Heart right ventricle (tissue), 16 donors: ENCODE measurements at regions not wholly inside any gene's neighbourhood (a gene's known extent, or its start where the extent isn't known, plus 50 kb on each side); places are given as distances from the start of the nearest gene placed in this dataset.

ENCODE experiments used
- ATAC-seq, 8 donors: fragments of 200-7000 bp; cut with Tn5 transposase; one replicate each; pipeline ENCODE4 v1.9.1; 2020; ENCODE audit warnings: mild to moderate bottlenecking in 8 of 8, moderate library complexity in 8 of 8, moderate number of reproducible peaks in 1 of 8
- DNase-seq, 2 donors: peaks; one replicate each; pipeline ENCODE4 v3.0.0-alpha.2; 2020
- H3K27ac ChIP-seq, 10 donors: fragments of 200-600 bp; sonication (generic) in 2 of 10; one replicate each; pipeline versions ENCODE4 v1.5.0 to v1.8.0; 2020 to 2022; ENCODE audit warnings: mild to moderate bottlenecking in 3 of 10
- H3K27me3 ChIP-seq, 7 donors: fragments of 200-600 bp; one replicate each; pipeline ENCODE4 v1.8.0; 2021 to 2022; ENCODE audit warnings: mild to moderate bottlenecking in 2 of 7
- H3K36me3 ChIP-seq, 9 donors: fragments of 200-600 bp; sonication (generic) in 1 of 9; one replicate each; pipeline versions ENCODE4 v1.5.0 to v1.8.0; 2020 to 2022; ENCODE audit warnings: mild to moderate bottlenecking in 2 of 9
- H3K4me1 ChIP-seq, 9 donors: fragments of 200-600 bp; sonication (generic) in 1 of 9; one replicate each; pipeline versions ENCODE4 v1.5.0 to v1.8.0; 2020 to 2022; ENCODE audit warnings: mild to moderate bottlenecking in 4 of 9
- H3K4me3 ChIP-seq, 10 donors: fragments of 200-600 bp; sonication (generic) in 2 of 10; one replicate each; pipeline versions ENCODE4 v1.5.0 to v1.8.0; 2020 to 2022; ENCODE audit warnings: mild to moderate bottlenecking in 7 of 10, moderate library complexity in 2 of 10
- H3K9me3 ChIP-seq, 11 donors: fragments of 200-600 bp in 10 of 11; sonication (generic) in 2 of 11; one replicate each; pipeline versions ENCODE4 v1.5.0 to v1.8.0; 2013 to 2022; ENCODE audit warnings: mild to moderate bottlenecking in 2 of 11, control low read depth in 1 of 11, moderate library complexity in 1 of 11
- CTCF ChIP-seq, 9 donors: fragments of 200-600 bp; sonication (generic) in 2 of 9; IDR thresholded peaks; one replicate each; pipeline versions ENCODE4 v1.5.0 to v1.8.0; 2021 to 2022; ENCODE audit warnings: antibody characterized with exemption in 9 of 9, mild to moderate bottlenecking in 5 of 9, moderate library complexity in 1 of 9
- WGBS, 2 donors: extraction: QIAGEN DNeasy Blood & Tissue Kit; methylation state at CpG; one replicate each; pipeline ENCODE4 v1.1.7; 2013; ENCODE audit warnings: inconsistent platforms in 1 of 2; 5-methylcytosine and 5-hydroxymethylcytosine counted together
- intact Hi-C, 10 donors: fragments of 100-400 bp; cut with DNase I; formaldehyde crosslinking; loops; one replicate each; pipeline versions ENCODE4 v1.11.1 to v1.14.2; 2022
- donor health status: Arrhythmogenic right ventricular cardiomyopathy.
- donor health status: ischemic (EF 13 %, LVEDD 7.1; RV severe dilation, severe dysfunction).
- donor health status: healthy with polysubstance abuse.
- donor health status: DM: no; HTN: yes; CAD: no.
- donor health status: DM: no; HTN: no; CAD: no.
- donor health status: ischemic (EF 25% LVEDD 6.9; RV normal size, moderate dysfunction).
- donor health status: ischemic (EF 25% LVEDD 5.7; RV mildly dilated, moderate dysfunction).
- donor health status: healthy.
- donor health status: DM: yes; HTN: yes; CAD: no.
- donor health status: Ischemic cardiomyopathy.
- donor health status: ischemic (EF 35%, LVEDD 5.7; RV mildly dilated, moderate dysfunction).
- donor health status: nonischemic (EF 11% LVEDD 7.7; RV severe dilation, severe dysfunction).
- donor health status: DM: yes; HTN: yes; CAD: no.
- donor health status: PGD.
- donor health status: ischemic (EF 29% LVEDD 5.4; RV normal size, mild dysfunction).
- donor health status: nonischemic (EF 23%, LVEDD 6.1; RV moderate dilation, normal function).

GRCh38 chr3:124053871-124054270 is 61.9 kb upstream of the ROPN1 start:
- intact Hi-C loops: no loop called here
- TF ChIP-seq CTCF (IDR thresholded peaks at IDR 0.05): no peak
- no peaks in the 10 kb centered on the region for H3K27me3 ChIP-seq

GRCh38 chr3:124056846-124057245 is 64.9 kb upstream of the ROPN1 start:
- peak overlapping the region in 2 of 10 donors; percentile 11 to 55 for H3K27ac ChIP-seq
- H3K9me3 ChIP-seq: no peaks in the 10 kb centered on the region
- 42 to 54% methylated on average over 2 of the region's 2 CpGs for WGBS, 2 donors
- H3K27me3 ChIP-seq: no peaks in the 10 kb centered on the region
- intact Hi-C loops: no loop called here
- no peak for TF ChIP-seq CTCF (IDR thresholded peaks at IDR 0.05)
- no peaks in the 10 kb centered on the region for H3K36me3 ChIP-seq
- peaks cover 9 to 65% (median 35%) of the 10 kb centered on the region in 9 donors for H3K4me1 ChIP-seq
- DNase-seq (no peak), ATAC-seq (peak in 1 of 8 donors; percentile 13)
- H3K4me3 ChIP-seq: no peak overlapping the region

More at GRCh38 chr3:124053871-124054270, 61.9 kb upstream of the ROPN1 start:
- Histone ChIP-seq H3K4me1 (peaks cover 11 to 50% (median 26%) of the 10 kb centered on the region in 9 donors), H3K4me3 (no peak overlapping the region), H3K36me3 (no peaks in the 10 kb centered on the region), H3K27ac (no peak overlapping the region), H3K9me3 (no peaks in the 10 kb centered on the region)
- DNase-seq (no peak), ATAC-seq (no peak)

GRCh38 chr3:124057420-124057819 is 65.5 kb upstream of the ROPN1 start:
- no peak for TF ChIP-seq CTCF (IDR thresholded peaks at IDR 0.05)
- WGBS, 2 donors: 55 to 61% methylated on average over 6 of the region's 6 CpGs
- DNase-seq (peak; percentile 21 to 54), ATAC-seq (peak; percentile 28 to 86 (median 68))
- no peaks in the 10 kb centered on the region for H3K27me3 ChIP-seq
- peak overlapping the region in 2 of 10 donors; percentile 11 to 55 for H3K27ac ChIP-seq
- H3K4me3 ChIP-seq: no peak overlapping the region
- intact Hi-C loops: no loop called here
- no peaks in the 10 kb centered on the region for H3K9me3 ChIP-seq
- H3K36me3 ChIP-seq: no peaks in the 10 kb centered on the region
- H3K4me1 ChIP-seq: peaks cover 9 to 71% (median 41%) of the 10 kb centered on the region in 9 donors

- 74 to 78% methylated on average over 1 of the region's 1 CpG for WGBS, 2 donors
- TF ChIP-seq CTCF (IDR thresholded peaks at IDR 0.05): no peak
- ATAC-seq: no peak
- Histone ChIP-seq H3K27ac (no peak overlapping the region), H3K27me3 (no peaks in the 10 kb centered on the region), H3K9me3 (no peaks in the 10 kb centered on the region), H3K36me3 (no peaks in the 10 kb centered on the region), H3K4me1 (peaks cover 18 to 85% (median 61%) of the 10 kb centered on the region in 9 donors), H3K4me3 (no peak overlapping the region)
- intact Hi-C loops: no loop called here
- no peak for DNase-seq
Measured at GRCh38 chr3:124059580-124059979, 67.7 kb upstream of the ROPN1 start.
